HFF-Myc (cell line): ENCODE measurements at regions not wholly inside any gene's neighbourhood (a gene's known extent, or its start where the extent isn't known, plus 50 kb on each side); places are given as distances from the start of the nearest gene placed in this dataset.

Experiments
- DNase-seq: peaks from one replicate; pipeline ENCODE4 v3.0.0-alpha.2; 2011; ENCODE audit warnings: low read depth; ENCODE audit errors: extremely low read depth
- H3K4me3 ChIP-seq: replicated peaks from 2 replicates; pipeline ENCODE4 v1.5.1; 2011; ENCODE audit warnings: low read depth, mild to moderate bottlenecking, control low read depth, low read length
- TF ChIP-seq, protein P1 (sequence below): IDR thresholded peaks from 2 replicates; pipeline ENCODE4 v1.5.1; 2012; ENCODE audit warnings: mild to moderate bottlenecking, low read depth, low read length, control low read depth; ENCODE audit errors: missing control alignments

GRCh38 chrX:115499112-115499805, 61.7 kb upstream of the PLS3 start:
- TF ChIP-seq, protein P1, sequence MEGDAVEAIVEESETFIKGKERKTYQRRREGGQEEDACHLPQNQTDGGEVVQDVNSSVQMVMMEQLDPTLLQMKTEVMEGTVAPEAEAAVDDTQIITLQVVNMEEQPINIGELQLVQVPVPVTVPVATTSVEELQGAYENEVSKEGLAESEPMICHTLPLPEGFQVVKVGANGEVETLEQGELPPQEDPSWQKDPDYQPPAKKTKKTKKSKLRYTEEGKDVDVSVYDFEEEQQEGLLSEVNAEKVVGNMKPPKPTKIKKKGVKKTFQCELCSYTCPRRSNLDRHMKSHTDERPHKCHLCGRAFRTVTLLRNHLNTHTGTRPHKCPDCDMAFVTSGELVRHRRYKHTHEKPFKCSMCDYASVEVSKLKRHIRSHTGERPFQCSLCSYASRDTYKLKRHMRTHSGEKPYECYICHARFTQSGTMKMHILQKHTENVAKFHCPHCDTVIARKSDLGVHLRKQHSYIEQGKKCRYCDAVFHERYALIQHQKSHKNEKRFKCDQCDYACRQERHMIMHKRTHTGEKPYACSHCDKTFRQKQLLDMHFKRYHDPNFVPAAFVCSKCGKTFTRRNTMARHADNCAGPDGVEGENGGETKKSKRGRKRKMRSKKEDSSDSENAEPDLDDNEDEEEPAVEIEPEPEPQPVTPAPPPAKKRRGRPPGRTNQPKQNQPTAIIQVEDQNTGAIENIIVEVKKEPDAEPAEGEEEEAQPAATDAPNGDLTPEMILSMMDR, result no peak
- no peak overlapping the region for H3K4me3 ChIP-seq
- DNase-seq, result no peak

GRCh38 chrX:115503099-115503498, 57.9 kb upstream of the PLS3 start:
- TF ChIP-seq, protein P1, result no peak
- DNase-seq, result no peak
- no peak overlapping the region for H3K4me3 ChIP-seq

GRCh38 chrX:115504167-115504566, 56.8 kb upstream of the PLS3 start:
- no peak overlapping the region for H3K4me3 ChIP-seq
- TF ChIP-seq, protein P1, result no peak
- DNase-seq, result no peak
